Keratinocyte (primary cell): ENCODE measurements at regions not wholly inside any gene's neighbourhood (a gene's known extent, or its start where the extent isn't known, plus 50 kb on each side); places are given as distances from the start of the nearest gene placed in this dataset.
A peak's percentile ranks its signal among the peaks of the same experiment; 100 is the strongest.

Experiments used
- DNase-seq: peaks from one replicate; pipeline ENCODE4 v3.0.0-alpha.2; 2011; ENCODE audit warnings: low read depth, missing footprints, low spot score
- FAIRE-seq: peaks from 2 replicates; lab custom pipeline; 2011; peaks lifted over from hg19 to GRCh38; lab: Jason Lieb, UNC
- H2AFZ ChIP-seq: 2 replicates; pipeline ENCODE4 v1.6.0; 2012; ENCODE audit warnings: low read length, control low read depth, inconsistent platforms; ENCODE audit not compliant: control insufficient read depth
- H3K27ac ChIP-seq: 2 replicates; pipeline ENCODE4 v1.5.1; 2011; ENCODE audit warnings: low read length; ENCODE audit not compliant: control insufficient read depth, insufficient read depth
- H3K27me3 ChIP-seq: 3 replicates; pipeline ENCODE4 v1.6.0; 2011; ENCODE audit warnings: low read length; ENCODE audit not compliant: control insufficient read depth, insufficient read depth; ENCODE audit errors: extremely low read depth
- H3K36me3 ChIP-seq, 2 experiments: 2 replicates in 1 of 2; 3 replicates in 1 of 2; pipeline ENCODE4 v1.5.1; 2011; ENCODE audit warnings: low read length in 2 of 2, mild to moderate bottlenecking in 1 of 2; ENCODE audit not compliant: control insufficient read depth in 2 of 2, insufficient read depth in 2 of 2; ENCODE audit errors: extremely low read depth in 1 of 2
- H3K4me1 ChIP-seq: 3 replicates; pipeline ENCODE4 v1.5.1; 2011; ENCODE audit warnings: low read length; ENCODE audit not compliant: control insufficient read depth, insufficient read depth; ENCODE audit errors: extremely low read depth
- H3K4me2 ChIP-seq: 3 replicates; pipeline ENCODE4 v1.6.0; 2011; ENCODE audit warnings: low read depth, low read length; ENCODE audit not compliant: control insufficient read depth, insufficient read depth; ENCODE audit errors: extremely low read depth
- H3K4me3 ChIP-seq, 3 experiments: fragments of 200-600 bp in 1 of 3; sonication (generic) in 1 of 3; 2 replicates in 2 of 3; 3 replicates in 1 of 3; pipeline ENCODE4 v1.5.1; 2011 to 2016; ENCODE audit warnings: low read length in 3 of 3, mild to moderate bottlenecking in 3 of 3, control low read depth in 2 of 3, inconsistent platforms in 1 of 3, low read depth in 1 of 3, mixed read lengths in 1 of 3, mixed run types in 1 of 3, moderate library complexity in 1 of 3; ENCODE audit not compliant: control insufficient read depth in 2 of 3, insufficient read depth in 2 of 3; ENCODE audit errors: extremely low read depth in 1 of 3
- H3K79me2 ChIP-seq: 2 replicates; pipeline ENCODE4 v1.6.0; 2012; ENCODE audit warnings: low read length; ENCODE audit not compliant: control insufficient read depth, insufficient read depth
- H3K9ac ChIP-seq: 3 replicates; pipeline ENCODE4 v1.6.0; 2011; ENCODE audit warnings: low read length; ENCODE audit not compliant: control insufficient read depth, insufficient read depth; ENCODE audit errors: extremely low read depth
- H3K9me1 ChIP-seq: 3 replicates; pipeline ENCODE4 v1.6.0; 2011; ENCODE audit warnings: low read length; ENCODE audit not compliant: control insufficient read depth, insufficient read depth; ENCODE audit errors: extremely low read depth
- H3K9me3 ChIP-seq: 2 replicates; pipeline ENCODE4 v1.5.1; 2012; ENCODE audit warnings: low read depth, low read length; ENCODE audit not compliant: control insufficient read depth
- H4K20me1 ChIP-seq: 3 replicates; pipeline ENCODE4 v1.6.0; 2011; ENCODE audit warnings: low read length; ENCODE audit not compliant: control insufficient read depth, insufficient read depth; ENCODE audit errors: extremely low read depth
- CTCF ChIP-seq, 3 experiments: IDR thresholded peaks in 1 of 3; conservative IDR thresholded peaks in 1 of 3; optimal IDR thresholded peaks in 1 of 3; 2 replicates in 2 of 3; 3 replicates in 1 of 3; pipeline versions ENCODE3 to v1.5.1; 2011; ENCODE audit warnings: low read length in 3 of 3, mild to moderate bottlenecking in 3 of 3, moderate library complexity in 2 of 3, control low read depth in 1 of 3, inconsistent platforms in 1 of 3; ENCODE audit not compliant: insufficient read depth in 2 of 3; ENCODE audit errors: extremely low read depth in 1 of 3
- EZH2 ChIP-seq: IDR thresholded peaks from one replicate; pipeline ENCODE4 v1.6.1; 2012; ENCODE audit warnings: inconsistent platforms, mild to moderate bottlenecking, low read length, moderate library complexity
- dilution Hi-C: fragments of 300-500 bp; cut with MboI; formaldehyde crosslinking; loops from one replicate; pipeline ENCODE4 v1.7.0; 2020; ENCODE audit warnings: low sequenced_read_pairs; ENCODE audit not compliant: extremely low pct_ligation_motif_present

GRCh38 chr2:213224366-213224765 is 59.9 kb upstream of the SPAG16 start:
- no peak for DNase-seq
- dilution Hi-C loops = no loop called here

GRCh38 chr2:213225866-213226265 is 58.4 kb upstream of the SPAG16 start:
- no peak for DNase-seq
- dilution Hi-C loops = no loop called here
- Histone ChIP-seq H3K4me1 (peaks cover 6% of the 10 kb centered on the region), H3K9me3 (no peaks in the 10 kb centered on the region), H2AFZ (no peak overlapping the region), H3K36me3 (no peaks in the 10 kb centered on the region), H4K20me1 (no peaks in the 10 kb centered on the region), H3K79me2 (no peaks in the 10 kb centered on the region), H3K4me2 (no peak overlapping the region), H3K4me3 (no peak overlapping the region), H3K27ac (no peak overlapping the region), H3K9me1 (no peaks in the 10 kb centered on the region), H3K9ac (no peak overlapping the region), H3K27me3 (no peaks in the 10 kb centered on the region)
- FAIRE-seq = no peak
- no peak for TF ChIP-seq CTCF (optimal IDR thresholded peaks at IDR 0.05 in 1 of 3, IDR thresholded peaks at IDR 0.05 in 1 of 3, conservative IDR thresholded peaks at IDR 0.05 in 1 of 3; ENCODE audit: extremely low read depth in 1 of 3, insufficient read depth in 2 of 3, low read length in 3 of 3)
- TF ChIP-seq EZH2 = no peak

More at GRCh38 chr2:213224366-213224765, 59.9 kb upstream of the SPAG16 start:
- no peaks in the 10 kb centered on the region for H3K9me3 ChIP-seq
- H3K27ac ChIP-seq = no peak overlapping the region
- FAIRE-seq = peak; percentile 76
- H3K79me2 ChIP-seq = no peaks in the 10 kb centered on the region
- H3K27me3 ChIP-seq = no peaks in the 10 kb centered on the region
- H4K20me1 ChIP-seq = no peaks in the 10 kb centered on the region
- H3K9ac ChIP-seq = no peak overlapping the region
- no peak overlapping the region for H3K4me2 ChIP-seq
- H3K4me3 ChIP-seq = no peak overlapping the region
- H3K36me3 ChIP-seq = no peaks in the 10 kb centered on the region
- H2AFZ ChIP-seq = no peak overlapping the region
- no peaks in the 10 kb centered on the region for H3K9me1 ChIP-seq
- TF ChIP-seq EZH2 = no peak
- TF ChIP-seq CTCF (optimal IDR thresholded peaks at IDR 0.05 in 1 of 3, IDR thresholded peaks at IDR 0.05 in 1 of 3, conservative IDR thresholded peaks at IDR 0.05 in 1 of 3; ENCODE audit: extremely low read depth in 1 of 3, insufficient read depth in 2 of 3, low read length in 3 of 3) = no peak
- H3K4me1 ChIP-seq = peaks cover 6% of the 10 kb centered on the region
